Mesenchymal stem cell (in vitro differentiated cells and primary cell): ENCODE measurements at regions not wholly inside any gene's neighbourhood (a gene's known extent, or its start where the extent isn't known, plus 50 kb on each side); places are given as distances from the start of the nearest gene placed in this dataset.

Experiments used
- DNase-seq: peaks from one replicate; pipeline ENCODE4 v3.0.0-alpha.2; 2013
- H2AFZ ChIP-seq: one replicate; pipeline ENCODE4 v1.6.1; 2013; ENCODE audit warnings: low read depth, mild to moderate bottlenecking, control low read depth, inconsistent platforms, low read length, moderate library complexity
- H2AK5ac ChIP-seq: 2 replicates; pipeline ENCODE4 v1.6.1; 2013; ENCODE audit warnings: low read length, moderate library complexity, mild to moderate bottlenecking, inconsistent platforms; ENCODE audit not compliant: severe bottlenecking
- H2BK120ac ChIP-seq: one replicate; pipeline ENCODE4 v1.6.1; 2013; ENCODE audit warnings: low read depth, mild to moderate bottlenecking, inconsistent platforms, low read length, moderate library complexity
- H2BK12ac ChIP-seq, 2 experiments: one replicate each; pipeline ENCODE4 v1.6.1; 2013; ENCODE audit warnings: inconsistent platforms in 2 of 2, low read length in 2 of 2, mild to moderate bottlenecking in 2 of 2, moderate library complexity in 2 of 2, control low read depth in 1 of 2
- H2BK15ac ChIP-seq: one replicate; pipeline ENCODE4 v1.6.1; 2013; ENCODE audit warnings: mild to moderate bottlenecking, low read depth, inconsistent platforms; ENCODE audit not compliant: poor library complexity, severe bottlenecking
- H2BK5ac ChIP-seq: 2 replicates; pipeline ENCODE4 v1.6.1; 2013; ENCODE audit warnings: low read depth, mild to moderate bottlenecking, low read length, control low read depth, inconsistent platforms; ENCODE audit not compliant: poor library complexity, severe bottlenecking
- H3K14ac ChIP-seq, 2 experiments: one replicate each; pipeline ENCODE4 v1.6.1; 2013; ENCODE audit warnings: inconsistent platforms in 2 of 2, low read length in 2 of 2, control low read depth in 1 of 2, mild to moderate bottlenecking in 1 of 2, moderate library complexity in 1 of 2
- H3K18ac ChIP-seq, 2 experiments: one replicate each; pipeline ENCODE4 v1.6.1; 2013; ENCODE audit warnings: inconsistent platforms in 2 of 2, low read length in 2 of 2, control low read depth in 1 of 2, low read depth in 1 of 2, mild to moderate bottlenecking in 1 of 2
- H3K23ac ChIP-seq, 2 experiments: one replicate each; pipeline ENCODE4 v1.6.1; 2013; ENCODE audit warnings: inconsistent platforms in 2 of 2, low read length in 2 of 2, mild to moderate bottlenecking in 2 of 2, moderate library complexity in 2 of 2, control low read depth in 1 of 2
- H3K27ac ChIP-seq: 2 replicates; pipeline ENCODE4 v1.5.1; 2013; ENCODE audit warnings: mild to moderate bottlenecking, moderate library complexity, low read length, control low read depth, inconsistent platforms; ENCODE audit not compliant: poor library complexity, severe bottlenecking
- H3K27me3 ChIP-seq, 2 experiments: 2 replicates each; pipeline versions ENCODE4 v1.6.1 to v1.7.0; 2013; ENCODE audit warnings: low read length in 2 of 2, mild to moderate bottlenecking in 2 of 2, moderate library complexity in 2 of 2, control low read depth in 1 of 2, inconsistent platforms in 1 of 2; ENCODE audit not compliant: control insufficient read depth in 1 of 2, insufficient read depth in 1 of 2
- H3K36me3 ChIP-seq, 2 experiments: 2 replicates each; pipeline versions ENCODE4 v1.6.1 to v1.7.0; 2013; ENCODE audit warnings: low read length in 2 of 2, control low read depth in 1 of 2, inconsistent platforms in 1 of 2, low read depth in 1 of 2, mild to moderate bottlenecking in 1 of 2; ENCODE audit not compliant: insufficient read depth in 2 of 2, control insufficient read depth in 1 of 2
- H3K4ac ChIP-seq, 2 experiments: one replicate each; pipeline ENCODE4 v1.6.1; 2013; ENCODE audit warnings: inconsistent platforms in 2 of 2, low read length in 2 of 2, mild to moderate bottlenecking in 2 of 2, moderate library complexity in 2 of 2, control low read depth in 1 of 2, low read depth in 1 of 2
- H3K4me1 ChIP-seq: 2 replicates; pipeline ENCODE4 v1.6.1; 2013; ENCODE audit warnings: low read depth, low read length, control low read depth; ENCODE audit not compliant: control insufficient read depth, insufficient read depth
- H3K4me2 ChIP-seq: 2 replicates; pipeline ENCODE4 v1.6.1; 2013; ENCODE audit warnings: low read length, mild to moderate bottlenecking, inconsistent platforms; ENCODE audit not compliant: poor library complexity, severe bottlenecking
- H3K4me3 ChIP-seq, 2 experiments: 2 replicates each; pipeline versions ENCODE4 v1.5.1 to v1.7.0; 2013; ENCODE audit warnings: low read length in 2 of 2, mild to moderate bottlenecking in 2 of 2, control low read depth in 1 of 2, low read depth in 1 of 2; ENCODE audit not compliant: insufficient read depth in 1 of 2
- H3K79me1 ChIP-seq: replicated peaks from 2 replicates; pipeline ENCODE4 v1.6.1; 2013; ENCODE audit warnings: mild to moderate bottlenecking, control low read depth, low read length, inconsistent platforms; ENCODE audit not compliant: poor library complexity, severe bottlenecking
- H3K9ac ChIP-seq: 2 replicates; pipeline ENCODE4 v1.7.0; 2013; ENCODE audit warnings: mild to moderate bottlenecking, low read length, moderate library complexity
- H3K9me3 ChIP-seq: 2 replicates; pipeline ENCODE4 v1.7.0; 2013; ENCODE audit warnings: mild to moderate bottlenecking, low read length; ENCODE audit not compliant: control insufficient read depth
- H4K8ac ChIP-seq: one replicate; pipeline ENCODE4 v1.6.1; 2013; ENCODE audit warnings: inconsistent platforms, mild to moderate bottlenecking, low read length, moderate library complexity
- H4K91ac ChIP-seq: one replicate; pipeline ENCODE4 v1.6.1; 2013; ENCODE audit warnings: mild to moderate bottlenecking, low read length, inconsistent platforms
- WGBS: methylation state at CpG from one replicate; pipeline ENCODE4 v1.1.7; 2013; ENCODE audit warnings: mixed read lengths; 5-methylcytosine and 5-hydroxymethylcytosine counted together

DNA sequence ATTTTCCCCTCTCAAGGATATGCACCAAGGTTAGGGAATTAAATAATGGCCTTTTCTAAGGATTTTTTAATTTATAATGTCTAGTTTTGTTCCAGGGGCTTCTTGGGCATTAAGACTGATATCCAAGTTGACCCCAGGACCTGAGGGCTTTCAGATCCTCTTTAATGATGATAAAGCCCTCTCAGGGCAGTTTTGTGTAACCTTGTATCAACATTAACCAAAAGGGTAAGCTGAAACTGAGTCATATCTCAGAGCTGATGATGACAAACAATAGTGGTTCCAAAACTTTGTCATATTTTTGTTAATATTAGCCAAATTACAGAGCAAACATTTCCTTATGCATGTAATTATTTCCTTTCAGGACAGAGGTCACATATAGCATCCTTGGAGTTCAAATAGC, 309.4 kb upstream of the MAN1A1 start:
- no peak overlapping the region for H2AK5ac ChIP-seq
- H3K23ac ChIP-seq = no peak overlapping the region
- H4K8ac ChIP-seq = no peak overlapping the region
- no peak overlapping the region for H2BK120ac ChIP-seq
- H2BK5ac ChIP-seq = no peak overlapping the region
- no peak overlapping the region for H3K14ac ChIP-seq
- H3K9ac ChIP-seq = no peak overlapping the region
- H2AFZ ChIP-seq = no peak overlapping the region
- H2BK15ac ChIP-seq = no peak overlapping the region
- no peak overlapping the region for H3K4ac ChIP-seq
- H3K18ac ChIP-seq = no peak overlapping the region
- H3K36me3 ChIP-seq = no peaks in the 10 kb centered on the region
- H4K91ac ChIP-seq = no peak overlapping the region
- no peak overlapping the region for H3K4me3 ChIP-seq
- no peaks in the 10 kb centered on the region for H3K4me1 ChIP-seq
- H3K79me1 ChIP-seq = no peaks in the 10 kb centered on the region
- DNase-seq = no peak
- no peaks in the 10 kb centered on the region for H3K9me3 ChIP-seq
- no peak overlapping the region for H2BK12ac ChIP-seq
- H3K27ac ChIP-seq = no peak overlapping the region
- H3K27me3 ChIP-seq = no peaks in the 10 kb centered on the region
- no peak overlapping the region for H3K4me2 ChIP-seq

DNA sequence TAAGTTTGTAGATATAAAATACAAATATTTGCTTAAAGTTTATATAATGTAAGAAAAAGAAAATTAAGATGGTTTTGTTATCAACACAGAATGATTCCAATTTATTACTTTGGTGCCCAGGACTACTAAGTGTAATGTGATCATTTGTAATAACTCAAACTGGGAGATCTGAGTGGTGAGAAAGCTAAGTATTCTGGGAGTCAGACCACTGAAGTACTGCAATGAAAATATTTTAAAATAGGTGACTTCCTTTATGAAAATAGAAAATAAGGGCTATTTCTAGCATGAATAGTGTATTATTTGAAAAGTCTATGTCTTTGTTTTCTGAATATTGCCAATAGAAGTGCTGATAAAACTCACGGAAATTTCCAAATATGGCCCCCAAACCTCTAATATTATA, 305.6 kb upstream of the MAN1A1 start:
- H3K4me2 ChIP-seq = no peak overlapping the region
- H2BK5ac ChIP-seq = no peak overlapping the region
- no peaks in the 10 kb centered on the region for H3K9me3 ChIP-seq
- H3K4me1 ChIP-seq = no peaks in the 10 kb centered on the region
- H2BK12ac ChIP-seq = no peak overlapping the region
- DNase-seq = no peak
- H3K27me3 ChIP-seq = no peaks in the 10 kb centered on the region
- no peak overlapping the region for H4K91ac ChIP-seq
- H3K4ac ChIP-seq = no peak overlapping the region
- H2AFZ ChIP-seq = no peak overlapping the region
- no peaks in the 10 kb centered on the region for H3K79me1 ChIP-seq
- no peak overlapping the region for H2BK15ac ChIP-seq
- H2BK120ac ChIP-seq = no peak overlapping the region
- H3K27ac ChIP-seq = no peak overlapping the region
- no peak overlapping the region for H3K9ac ChIP-seq
- no CpG with 5 or more reads among the region's 1 CpG for WGBS
- H3K23ac ChIP-seq = no peak overlapping the region
- no peaks in the 10 kb centered on the region for H3K36me3 ChIP-seq
- H4K8ac ChIP-seq = no peak overlapping the region
- no peak overlapping the region for H3K14ac ChIP-seq
- H2AK5ac ChIP-seq = no peak overlapping the region
- H3K18ac ChIP-seq = no peak overlapping the region
- no peak overlapping the region for H3K4me3 ChIP-seq

GRCh38 chr6:119653329-119653728, 303.8 kb upstream of the MAN1A1 start:
- H3K23ac ChIP-seq = no peak overlapping the region
- H3K4me3 ChIP-seq = no peak overlapping the region
- H3K4me2 ChIP-seq = no peak overlapping the region
- no peak overlapping the region for H2AK5ac ChIP-seq
- no peak overlapping the region for H3K14ac ChIP-seq
- H3K18ac ChIP-seq = no peak overlapping the region
- no peaks in the 10 kb centered on the region for H3K79me1 ChIP-seq
- no peak overlapping the region for H3K27ac ChIP-seq
- no peak for DNase-seq
- H2BK120ac ChIP-seq = no peak overlapping the region
- H3K9me3 ChIP-seq = no peaks in the 10 kb centered on the region
- H3K4me1 ChIP-seq = no peaks in the 10 kb centered on the region
- H2BK12ac ChIP-seq = no peak overlapping the region
- no peak overlapping the region for H3K9ac ChIP-seq
- no peaks in the 10 kb centered on the region for H3K36me3 ChIP-seq
- no peak overlapping the region for H2BK5ac ChIP-seq
- no peak overlapping the region for H4K8ac ChIP-seq
- H2AFZ ChIP-seq = no peak overlapping the region
- H3K4ac ChIP-seq = no peak overlapping the region
- no peaks in the 10 kb centered on the region for H3K27me3 ChIP-seq
- no peak overlapping the region for H2BK15ac ChIP-seq
- H4K91ac ChIP-seq = no peak overlapping the region
- 59% methylated on average over 2 of the region's 2 CpGs for WGBS

DNA sequence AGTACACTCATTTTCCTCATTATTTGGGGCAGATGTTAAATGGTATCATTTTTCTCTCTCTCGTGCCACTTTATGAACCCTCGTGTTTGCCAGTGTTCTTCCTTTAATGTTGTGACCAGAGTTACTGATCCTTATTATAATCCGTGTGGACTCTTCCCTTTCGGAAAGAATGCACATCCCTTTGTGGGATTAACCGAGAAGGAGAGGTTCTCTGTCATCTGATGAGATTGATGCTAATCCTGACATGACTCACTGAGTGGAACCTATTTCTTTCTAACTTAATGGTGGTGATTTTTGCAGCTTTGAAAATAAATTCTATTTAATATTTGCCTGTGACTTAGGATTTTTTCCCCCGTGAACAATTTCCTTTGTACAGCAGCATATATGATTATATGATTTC, 300.0 kb upstream of the MAN1A1 start:
- Histone ChIP-seq H3K9me3 (no peaks in the 10 kb centered on the region), H2BK12ac (no peak overlapping the region), H2BK120ac (no peak overlapping the region), H3K23ac (no peak overlapping the region), H4K91ac (no peak overlapping the region), H3K14ac (no peak overlapping the region), H3K4ac (no peak overlapping the region), H3K36me3 (no peaks in the 10 kb centered on the region), H2BK5ac (no peak overlapping the region), H3K4me3 (no peak overlapping the region), H3K27ac (no peak overlapping the region), H2AFZ (no peak overlapping the region), H4K8ac (no peak overlapping the region), H3K18ac (no peak overlapping the region), H2AK5ac (no peak overlapping the region), H3K79me1 (no peaks in the 10 kb centered on the region), H3K9ac (no peak overlapping the region), H3K4me2 (no peak overlapping the region), H3K4me1 (no peaks in the 10 kb centered on the region), H3K27me3 (no peaks in the 10 kb centered on the region), H2BK15ac (no peak overlapping the region)
- WGBS = 75% methylated on average over 5 of the region's 6 CpGs
- DNase-seq = no peak
